K562 (cell line): ENCODE measurements at regions not wholly inside any gene's neighbourhood (a gene's known extent, or its start where the extent isn't known, plus 50 kb on each side); places are given as distances from the start of the nearest gene placed in this dataset.
"Not testable (repeated sequence)": the region's sequence is repeated elsewhere in the genome, so short reads cannot be mapped to it uniquely, and the experiment has no call there.

Experiments used
- ATAC-seq: fragments of 200-7000 bp; cut with Tn5 transposase; 3 replicates; pipeline ENCODE4 v1.9.1; 2020; ENCODE audit warnings: moderate library complexity
- BruUV-seq: library from RNA; stranded (reverse); fragments of 400-500 nt; replicated peaks from 2 replicates; lab custom pipeline; 2021; lab: Mats Ljungman, UMichigan
- CTCF ChIA-PET: fragments of 300-600 bp; formaldehyde crosslinking; extraction: SDS; loops from one replicate; lab custom pipeline; 2021; ENCODE audit warnings: low intra/inter-chr PET ratio; lab: Yijun Ruan, JAX
- POLR2A ChIA-PET: fragments of 300-600, 350-650 bp; sonication (Branson Sonifier 250); formaldehyde crosslinking; extraction: SDS; loops from one replicate; lab custom pipeline; 2021; ENCODE audit warnings: antibody characterized with exemption, inconsistent platforms; lab: Yijun Ruan, JAX
- DNase-seq, 4 experiments: peaks; one replicate each; pipeline versions ENCODE4 v3.0.0 to v3.0.0-alpha.2; 2011 to 2018; ENCODE audit warnings: low spot score in 3 of 4, mixed read lengths in 3 of 4; ENCODE audit errors: extremely low read depth in 1 of 4
- FAIRE-seq: peaks from 2 replicates; lab custom pipeline; 2011; peaks lifted over from hg19 to GRCh38; lab: Jason Lieb, UNC
- H2AFZ ChIP-seq: 2 replicates; pipeline ENCODE4 v1.6.0; 2011; ENCODE audit warnings: low read depth, low read length, control low read depth, inconsistent platforms
- H3K27ac ChIP-seq: fragments of 200-600 bp; 3 replicates; pipeline ENCODE4 v1.8.0; 2011; ENCODE audit warnings: low read depth, mild to moderate bottlenecking, control low read depth, inconsistent platforms, low read length, moderate library complexity, mixed read lengths; ENCODE audit errors: extremely low read depth
- H3K27me3 ChIP-seq, 2 experiments: fragments of 300-600 bp in 1 of 2; 2 replicates in 1 of 2; 3 replicates in 1 of 2; pipeline versions ENCODE4 v1.6.0 to v1.8.0; 2011; ENCODE audit warnings: inconsistent platforms in 2 of 2, low read length in 2 of 2, mild to moderate bottlenecking in 1 of 2, mixed read lengths in 1 of 2, moderate library complexity in 1 of 2; ENCODE audit not compliant: control insufficient read depth in 2 of 2, insufficient read depth in 2 of 2
- H3K36me3 ChIP-seq: fragments of 300-600 bp; 3 replicates; pipeline ENCODE4 v1.8.0; 2011; ENCODE audit warnings: mild to moderate bottlenecking, low read length, inconsistent platforms; ENCODE audit not compliant: control insufficient read depth, insufficient read depth
- H3K4me1 ChIP-seq, 2 experiments: fragments of 200-600 bp in 1 of 2; replicated peaks in 1 of 2; 2 replicates in 1 of 2; 3 replicates in 1 of 2; pipeline versions ENCODE4 v1.5.1 to v1.8.0; 2011; ENCODE audit warnings: inconsistent platforms in 2 of 2, low read length in 2 of 2, mild to moderate bottlenecking in 1 of 2, mixed read lengths in 1 of 2, moderate library complexity in 1 of 2; ENCODE audit not compliant: control insufficient read depth in 2 of 2, insufficient read depth in 2 of 2
- H3K4me2 ChIP-seq: 2 replicates; pipeline ENCODE4 v1.6.1; 2011; ENCODE audit warnings: low read length, control low read depth, inconsistent platforms, mixed read lengths; ENCODE audit not compliant: insufficient read depth
- H3K4me3 ChIP-seq: fragments of 200-600 bp; sonication (generic), shearing (Covaris generic); 2 replicates; pipeline ENCODE4 v1.5.1; 2016; ENCODE audit warnings: control low read depth, inconsistent platforms
- H3K79me2 ChIP-seq: fragments of 200-600 bp; 3 replicates; pipeline ENCODE4 v1.8.0; 2011; ENCODE audit warnings: low read length, inconsistent platforms; ENCODE audit not compliant: control insufficient read depth, insufficient read depth
- H3K9ac ChIP-seq, 2 experiments: 2 replicates each; pipeline versions ENCODE4 v1.6.0 to v1.6.1; 2011; ENCODE audit warnings: low read depth in 2 of 2, low read length in 2 of 2, control low read depth in 1 of 2, inconsistent platforms in 1 of 2, mild to moderate bottlenecking in 1 of 2, mixed read lengths in 1 of 2; ENCODE audit not compliant: insufficient read depth in 1 of 2
- H3K9me1 ChIP-seq: one replicate; pipeline ENCODE4 v1.6.0; 2011; ENCODE audit warnings: inconsistent platforms, mild to moderate bottlenecking, low read length, moderate library complexity; ENCODE audit not compliant: control insufficient read depth, insufficient read depth
- H3K9me3 ChIP-seq: replicated peaks from 2 replicates; pipeline ENCODE4 v1.5.1; 2011; ENCODE audit warnings: low read depth, low read length, inconsistent platforms; ENCODE audit not compliant: control insufficient read depth, insufficient read depth
- H4K20me1 ChIP-seq: replicated peaks from 2 replicates; pipeline ENCODE4 v1.6.1; 2011; ENCODE audit warnings: low read length, inconsistent platforms, mixed read lengths; ENCODE audit not compliant: control insufficient read depth, insufficient read depth
- TAF1 ChIP-seq: IDR thresholded peaks from 2 replicates; pipeline ENCODE4 v1.6.1; 2011; ENCODE audit warnings: mild to moderate bottlenecking, low read length, moderate library complexity; ENCODE audit not compliant: insufficient read depth, control insufficient read depth, severe bottlenecking; ENCODE audit errors: extremely low read depth
- WGBS: fragments of 100-300 bp; shearing (Covaris generic); methylation state at CpG from one replicate; pipeline ENCODE4 v1.1.6; 2016; ENCODE audit warnings: low coverage, mixed read lengths; ENCODE audit not compliant: insufficient coverage; ENCODE audit errors: missing lambda C conversion rate; 5-methylcytosine and 5-hydroxymethylcytosine counted together
- in situ Hi-C: fragments of 300-500 bp; cut with MboI; formaldehyde crosslinking; loops from 4 replicates; pipeline ENCODE4 v1.15.0; 2018; ENCODE audit warnings: inconsistent platforms, mixed read lengths
- intact Hi-C: fragments of 100-400 bp; cut with micrococcal nuclease; formaldehyde crosslinking; loops from 2 replicates; pipeline ENCODE4 v1.14.2; 2022

DNA sequence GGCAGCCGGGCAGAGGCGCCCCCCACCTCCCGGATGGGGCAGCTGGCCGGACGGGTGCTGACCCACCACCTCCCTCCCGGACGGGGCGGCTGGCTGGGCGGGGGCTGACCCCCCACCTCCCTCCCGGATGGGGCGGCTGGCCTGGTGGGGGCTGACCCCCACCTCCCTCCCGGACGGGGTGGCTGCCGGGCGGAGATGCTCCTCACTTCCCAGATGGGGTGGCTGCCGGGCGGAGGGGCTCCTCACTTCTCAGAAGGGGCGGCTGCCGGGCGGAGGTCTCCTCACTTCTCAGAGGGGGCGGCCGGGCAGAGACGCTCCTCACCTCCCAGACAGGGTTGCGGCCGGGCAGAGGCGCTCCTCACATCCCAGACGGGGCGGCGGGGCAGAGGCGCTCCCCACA is 1654.1 kb downstream of the STIM2 start:
- WGBS: 12% methylated on average over 5 of the region's 30 CpGs
- BruUV-seq, POLR2A ChIA-PET: not testable (repeated sequence)

DNA sequence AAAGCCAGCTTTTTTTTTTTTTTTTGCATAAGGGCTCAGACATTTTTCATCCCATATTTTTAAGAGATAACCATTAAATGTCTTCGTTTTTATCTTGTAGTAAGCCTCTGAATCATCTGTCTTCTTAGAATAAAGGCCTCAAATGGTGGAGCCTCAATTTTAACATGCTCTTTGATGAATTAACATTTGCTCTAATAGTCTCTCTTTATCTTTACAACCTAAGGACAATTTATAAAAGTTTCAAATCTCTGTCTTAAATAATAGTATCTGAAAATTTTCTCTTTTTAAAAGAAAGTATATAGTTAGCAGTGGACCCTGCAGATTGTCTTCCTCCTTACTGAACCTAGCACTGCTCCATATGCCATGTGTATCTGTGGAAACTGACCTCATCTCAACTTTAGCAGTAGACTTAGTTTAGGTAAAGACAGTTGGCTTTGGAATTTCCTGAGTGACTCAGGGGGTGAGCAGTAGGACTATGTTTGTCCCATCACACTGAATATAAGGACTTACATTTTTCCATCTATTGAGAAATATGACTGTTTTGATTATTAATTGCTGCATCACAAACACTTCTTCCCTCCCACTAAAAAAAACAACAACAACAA is 1658.0 kb downstream of the STIM2 start:
- DNase-seq: no peak
- intact Hi-C loops: no loop called here
- no peaks in the 10 kb centered on the region for H3K36me3 ChIP-seq
- CTCF ChIA-PET: no interaction called here
- H2AFZ ChIP-seq: no peak overlapping the region
- H3K9me1 ChIP-seq: no peaks in the 10 kb centered on the region
- TF ChIP-seq TAF1: no peak
- TF ChIP-seq, all 486 proteins: peak for 0
- POLR2A ChIA-PET: no interaction called here
- BruUV-seq: no TSS peak
- no peak for ATAC-seq
- in situ Hi-C loops: no loop called here
- H3K4me1 ChIP-seq: no peaks in the 10 kb centered on the region
- H3K79me2 ChIP-seq: no peaks in the 10 kb centered on the region
- no peak overlapping the region for H3K4me2 ChIP-seq
- FAIRE-seq: no peak
- no peak overlapping the region for H3K9ac ChIP-seq
- 0% methylated on average over 1 of the region's 1 CpG for WGBS
- H3K9me3 ChIP-seq: no peaks in the 10 kb centered on the region
- no peaks in the 10 kb centered on the region for H3K27me3 ChIP-seq
- no peaks in the 10 kb centered on the region for H4K20me1 ChIP-seq
- H3K27ac ChIP-seq: no peak overlapping the region
- no peak overlapping the region for H3K4me3 ChIP-seq

More for the DNA sequence above, 1654.1 kb downstream of the STIM2 start:
- H4K20me1 ChIP-seq, H3K27ac ChIP-seq, H3K9me1 ChIP-seq, H3K4me1 ChIP-seq, intact Hi-C loops, H2AFZ ChIP-seq, H3K9ac ChIP-seq, H3K79me2 ChIP-seq, in situ Hi-C loops, H3K9me3 ChIP-seq, ATAC-seq, FAIRE-seq, CTCF ChIA-PET, H3K4me2 ChIP-seq, H3K27me3 ChIP-seq, DNase-seq, H3K36me3 ChIP-seq, H3K4me3 ChIP-seq: not testable (repeated sequence)
